HepG2 (cell line): ENCODE measurements at regions not wholly inside any gene's neighbourhood (a gene's known extent, or its start where the extent isn't known, plus 50 kb on each side); places are given as distances from the start of the nearest gene placed in this dataset.

Source experiments
- BCL6 ChIP-seq: IDR thresholded peaks from 2 replicates; pipeline ENCODE4 v1.6.1; 2016; ENCODE audit warnings: missing genetic modification reagents, missing compliant biosample characterization
- ERF ChIP-seq: IDR thresholded peaks from 2 replicates; pipeline ENCODE4 v1.6.1; 2018; ENCODE audit warnings: missing biosample characterization, missing genetic modification reagents
- HES4 ChIP-seq: sonication (generic); formaldehyde crosslinking; IDR thresholded peaks from 2 replicates; pipeline ENCODE4 v1.9.0; 2021; ENCODE audit warnings: mild to moderate bottlenecking, missing genetic modification reagents, borderline replicate concordance
- HMGXB4 ChIP-seq, 2 experiments: sonication (generic) in 1 of 2; formaldehyde crosslinking in 1 of 2; IDR thresholded peaks; 2 replicates each; pipeline versions ENCODE4 v1.4.0 to v1.6.1; 2018 to 2020; ENCODE audit warnings: missing genetic modification reagents in 2 of 2, borderline replicate concordance in 1 of 2, low read depth in 1 of 2, mild to moderate bottlenecking in 1 of 2, missing biosample characterization in 1 of 2
- HOMEZ ChIP-seq: IDR thresholded peaks from 2 replicates; pipeline ENCODE4 v1.6.1; 2016; ENCODE audit warnings: low read depth
- KLF16 ChIP-seq, 2 experiments: sonication (generic) in 1 of 2; formaldehyde crosslinking in 1 of 2; IDR thresholded peaks; 2 replicates each; pipeline versions ENCODE4 v1.6.1 to v1.8.0; 2016 to 2023; ENCODE audit warnings: missing genetic modification reagents in 2 of 2, missing compliant biosample characterization in 1 of 2
- PLRG1 ChIP-seq: fragments of 450-650 bp; conservative IDR thresholded peaks from 2 replicates; pipeline ENCODE4 v1.6.1; 2016
- RAD21 ChIP-seq: fragments of 450-650 bp; formaldehyde crosslinking; IDR thresholded peaks from 2 replicates; pipeline ENCODE4 v1.5.0; 2020; ENCODE audit warnings: mild to moderate bottlenecking
- RXRB ChIP-seq: IDR thresholded peaks from 2 replicates; pipeline ENCODE4 v1.6.1; 2016; ENCODE audit warnings: borderline replicate concordance, missing genetic modification reagents, missing compliant biosample characterization
- SMAD3 ChIP-seq: sonication (generic); formaldehyde crosslinking; IDR thresholded peaks from 2 replicates; pipeline ENCODE4 v1.4.0; 2020; ENCODE audit warnings: missing genetic modification reagents
- SMAD9 ChIP-seq: sonication (generic); formaldehyde crosslinking; IDR thresholded peaks from 2 replicates; pipeline ENCODE4 v1.5.1; 2020; ENCODE audit warnings: mild to moderate bottlenecking, missing genetic modification reagents
- SUZ12 ChIP-seq: fragments of 150-350 bp; IDR thresholded peaks from 2 replicates; pipeline ENCODE4 v1.6.1; 2014; ENCODE audit warnings: low read depth, low read length
- TEAD3 ChIP-seq: optimal IDR thresholded peaks from 2 replicates; pipeline ENCODE3; 2016; ENCODE audit warnings: borderline replicate concordance
- ZKSCAN8 ChIP-seq: IDR thresholded peaks from 2 replicates; pipeline ENCODE4 v1.6.1; 2016; ENCODE audit warnings: borderline replicate concordance, missing genetic modification reagents, missing compliant biosample characterization
- ZNF331 ChIP-seq: sonication (generic); formaldehyde crosslinking; IDR thresholded peaks from 2 replicates; pipeline ENCODE4 v1.4.0; 2020; ENCODE audit warnings: missing genetic modification reagents
- ZNF572 ChIP-seq: sonication (generic); formaldehyde crosslinking; IDR thresholded peaks from 2 replicates; pipeline ENCODE4 v1.5.1; 2020; ENCODE audit warnings: mild to moderate bottlenecking, missing genetic modification reagents

- TF ChIP-seq HMGXB4 (CRISPR knock-in tag; IDR thresholded peaks at IDR 0.05; ENCODE audit: borderline replicate concordance in 1 of 2, low read depth in 1 of 2) (peak in 1 of 2 experiments; percentile 38; a peak in 1 of 4 replicates), RXRB (peak; percentile 62; the same call in 1 of the 2 replicates), ZNF331 (peak; percentile 23; the same call in 1 of the 2 replicates), ERF (CRISPR knock-in tag) (peak; percentile 58; the same call in 1 of the 2 replicates), HES4 (CRISPR knock-in tag) (no peak), PLRG1 (no peak), TEAD3 (peak; percentile 40), BCL6 (CRISPR knock-in tag) (0 out of 2 replicates have a peak, but pooled peaks have one; percentile 19), RAD21 (CRISPR knock-in tag) (peak; percentile 73), HOMEZ (CRISPR knock-in tag) (0 out of 2 replicates have a peak, but pooled peaks have one; percentile 54), SUZ12 (no peak), KLF16 (CRISPR knock-in tag; IDR thresholded peaks at IDR 0.05) (0 out of 4 replicates have a peak, but pooled peaks of 1 of the 2 experiments have one; percentile 24), SMAD9 (CRISPR knock-in tag) (no peak), ZNF572 (CRISPR knock-in tag) (no peak), SMAD3 (CRISPR knock-in tag) (peak; percentile 53; the same call in 1 of the 2 replicates), ZKSCAN8 (peak; percentile 47; the same call in 1 of the 2 replicates)
These were observed 317.8 kb upstream of the AGTR1 start (continued) for GRCh38 chr3:148379763-148380382.
